ENCODE measurements at regions not wholly inside any gene's neighbourhood (a gene's known extent, or its start where the extent isn't known, plus 50 kb on each side); places are given as distances from the start of the nearest gene placed in this dataset.

DNA sequence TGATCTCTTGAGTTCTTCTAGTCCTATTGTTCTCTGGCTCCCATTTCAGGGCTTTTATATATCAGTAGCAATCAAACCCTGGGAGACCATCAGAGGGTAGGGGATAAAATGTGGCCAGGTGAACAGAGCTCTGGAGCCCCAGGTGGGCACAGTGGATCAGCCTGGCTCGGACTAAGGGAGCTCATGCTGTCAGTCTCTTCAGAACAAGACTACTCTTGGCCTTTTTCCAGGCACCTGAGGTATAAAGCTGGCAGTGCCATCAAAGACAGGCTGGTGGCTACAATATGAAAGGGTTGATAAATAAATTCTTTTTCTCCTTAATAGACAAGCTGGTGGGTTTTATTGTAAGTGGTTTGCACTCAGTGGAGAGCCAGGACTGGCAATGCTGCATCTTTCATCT lies 160.0 kb upstream of the CCL2 start:
- Histone ChIP-seq H3K27ac (no peak overlapping the region), H3K27me3 (no peaks in the 10 kb centered on the region), H3K4me1 (no peaks in the 10 kb centered on the region)

DNA sequence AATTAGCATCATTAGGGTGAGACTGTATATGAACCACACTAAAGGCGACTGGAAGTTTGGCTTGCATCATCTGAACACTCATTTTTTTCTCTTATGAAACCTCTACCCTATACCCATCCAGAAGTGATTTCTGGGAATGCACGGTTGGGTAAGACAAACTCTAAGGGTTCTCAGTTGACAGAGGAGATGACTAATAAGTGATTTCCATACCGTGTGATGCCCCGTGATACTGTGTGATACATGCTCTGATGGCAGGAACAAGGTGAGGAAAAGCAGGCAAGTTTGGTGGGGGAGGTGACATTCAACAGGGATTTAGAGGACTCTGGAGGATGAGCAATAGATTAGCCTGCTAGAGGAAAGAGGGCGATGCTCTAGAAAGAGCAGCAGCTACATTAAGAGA lies 156.4 kb upstream of the CCL2 start:
- Histone ChIP-seq H3K36me3 (no peaks in the 10 kb centered on the region), H3K27me3 (no peaks in the 10 kb centered on the region), H3K4me1 (no peaks in the 10 kb centered on the region), H3K9me3 (no peaks in the 10 kb centered on the region), H3K4me3 (no peak overlapping the region), H3K27ac (no peak overlapping the region)
- no peak for TF ChIP-seq POLR2A (IDR thresholded peaks at IDR 0.05)
- TF ChIP-seq, protein P1, sequence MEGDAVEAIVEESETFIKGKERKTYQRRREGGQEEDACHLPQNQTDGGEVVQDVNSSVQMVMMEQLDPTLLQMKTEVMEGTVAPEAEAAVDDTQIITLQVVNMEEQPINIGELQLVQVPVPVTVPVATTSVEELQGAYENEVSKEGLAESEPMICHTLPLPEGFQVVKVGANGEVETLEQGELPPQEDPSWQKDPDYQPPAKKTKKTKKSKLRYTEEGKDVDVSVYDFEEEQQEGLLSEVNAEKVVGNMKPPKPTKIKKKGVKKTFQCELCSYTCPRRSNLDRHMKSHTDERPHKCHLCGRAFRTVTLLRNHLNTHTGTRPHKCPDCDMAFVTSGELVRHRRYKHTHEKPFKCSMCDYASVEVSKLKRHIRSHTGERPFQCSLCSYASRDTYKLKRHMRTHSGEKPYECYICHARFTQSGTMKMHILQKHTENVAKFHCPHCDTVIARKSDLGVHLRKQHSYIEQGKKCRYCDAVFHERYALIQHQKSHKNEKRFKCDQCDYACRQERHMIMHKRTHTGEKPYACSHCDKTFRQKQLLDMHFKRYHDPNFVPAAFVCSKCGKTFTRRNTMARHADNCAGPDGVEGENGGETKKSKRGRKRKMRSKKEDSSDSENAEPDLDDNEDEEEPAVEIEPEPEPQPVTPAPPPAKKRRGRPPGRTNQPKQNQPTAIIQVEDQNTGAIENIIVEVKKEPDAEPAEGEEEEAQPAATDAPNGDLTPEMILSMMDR (IDR thresholded peaks at IDR 0.05), result no peak
- no peak for DNase-seq

More for the DNA sequence above, 160.0 kb upstream of the CCL2 start:
- no peaks in the 10 kb centered on the region for H3K36me3 ChIP-seq
- DNase-seq, result no peak
- H3K9me3 ChIP-seq, result no peaks in the 10 kb centered on the region
- TF ChIP-seq, protein P1 (IDR thresholded peaks at IDR 0.05), result no peak
- no peak for TF ChIP-seq POLR2A (IDR thresholded peaks at IDR 0.05)
- no peak overlapping the region for H3K4me3 ChIP-seq

DNA sequence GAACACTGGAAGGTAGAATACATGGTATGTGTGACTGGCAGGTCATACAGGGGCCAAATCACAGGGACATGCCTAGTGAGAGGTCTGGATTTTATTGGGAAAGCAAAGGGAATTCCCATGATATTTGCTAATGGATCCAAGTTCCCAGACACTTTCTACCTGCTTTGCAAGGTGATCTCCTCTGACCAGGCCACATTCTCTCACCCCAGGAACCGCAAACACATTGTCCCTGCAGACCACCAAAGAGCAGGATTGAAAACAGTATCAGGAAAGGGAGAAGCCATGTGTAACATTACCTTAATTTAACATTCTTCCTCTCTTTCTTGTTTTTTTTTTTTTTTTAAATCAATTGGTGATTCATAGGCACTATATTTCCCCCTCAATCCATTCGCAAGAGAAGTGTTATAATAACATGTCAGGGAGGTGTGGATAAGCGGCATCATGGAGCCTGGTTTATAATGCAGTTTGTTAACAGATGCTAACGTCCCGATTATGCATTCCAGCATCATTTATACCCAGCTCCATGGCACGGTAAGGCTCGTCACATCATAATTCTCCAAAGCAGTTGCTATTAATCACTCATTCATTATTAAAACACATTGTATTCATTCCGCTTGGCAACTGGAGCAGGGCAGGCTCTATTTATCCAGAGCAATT lies 155.1 kb upstream of the CCL2 start:
- no peaks in the 10 kb centered on the region for H3K4me1 ChIP-seq
- H3K9me3 ChIP-seq, result no peaks in the 10 kb centered on the region
- H3K4me3 ChIP-seq, result no peak overlapping the region
- TF ChIP-seq, protein P1 (IDR thresholded peaks at IDR 0.05), result no peak
- TF ChIP-seq POLR2A (IDR thresholded peaks at IDR 0.05), result no peak
- H3K27me3 ChIP-seq, result no peaks in the 10 kb centered on the region
- H3K27ac ChIP-seq, result no peak overlapping the region
- no peak for DNase-seq
- H3K36me3 ChIP-seq, result no peaks in the 10 kb centered on the region

DNA sequence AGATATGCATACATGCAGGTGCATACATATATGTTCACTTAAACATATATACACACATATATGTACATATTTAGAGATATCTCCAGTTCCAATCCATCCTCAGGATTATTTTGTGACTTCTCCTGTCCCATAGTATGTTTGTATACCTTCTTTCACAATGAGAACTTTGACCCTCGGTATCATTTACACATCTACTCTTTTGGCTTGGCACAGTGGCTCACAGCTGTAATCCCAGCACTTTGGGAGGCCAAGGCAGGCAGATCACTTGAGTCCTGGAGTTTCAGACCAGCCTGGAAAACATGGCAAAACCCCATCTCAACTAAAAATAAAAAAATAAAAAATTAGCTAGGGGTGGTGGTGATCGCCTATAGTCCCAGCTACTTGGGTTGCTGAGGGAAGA lies 148.1 kb upstream of the CCL2 start:
- Histone ChIP-seq H3K27ac (no peak overlapping the region), H3K36me3 (no peaks in the 10 kb centered on the region), H3K4me3 (no peak overlapping the region), H3K9me3 (no peaks in the 10 kb centered on the region), H3K27me3 (no peaks in the 10 kb centered on the region), H3K4me1 (no peaks in the 10 kb centered on the region)
- no peak for TF ChIP-seq POLR2A (IDR thresholded peaks at IDR 0.05)
- TF ChIP-seq, protein P1 (IDR thresholded peaks at IDR 0.05), result no peak
- DNase-seq, result no peak

DNA sequence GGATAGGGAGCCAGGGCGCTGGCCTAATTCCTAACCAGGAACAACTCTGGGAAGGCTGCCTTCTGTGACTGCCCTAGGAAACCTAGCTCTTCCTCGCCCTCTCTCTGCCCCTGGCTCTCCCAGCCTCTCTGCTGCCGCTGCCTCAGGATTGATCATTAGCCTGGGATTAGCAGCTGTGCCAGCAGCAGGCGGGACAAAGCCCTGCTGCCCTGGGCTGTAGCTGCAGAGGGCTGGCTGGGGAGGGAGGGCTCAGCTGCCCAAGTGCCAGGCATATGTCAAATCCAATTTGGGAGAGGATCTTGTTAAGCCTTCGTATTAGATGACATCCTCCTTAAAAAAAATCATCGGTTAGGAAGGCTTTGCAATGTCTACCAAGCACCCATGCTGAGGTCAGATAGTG lies 144.8 kb upstream of the CCL2 start:
- H3K9me3 ChIP-seq, result no peaks in the 10 kb centered on the region
- no peak overlapping the region for H3K4me3 ChIP-seq
- H3K4me1 ChIP-seq, result no peaks in the 10 kb centered on the region
- TF ChIP-seq, protein P1 (IDR thresholded peaks at IDR 0.05), result no peak
- no peak for TF ChIP-seq POLR2A (IDR thresholded peaks at IDR 0.05)
- H3K27me3 ChIP-seq, result no peaks in the 10 kb centered on the region
- H3K36me3 ChIP-seq, result no peaks in the 10 kb centered on the region
- DNase-seq, result no peak
- H3K27ac ChIP-seq, result no peak overlapping the region

DNA sequence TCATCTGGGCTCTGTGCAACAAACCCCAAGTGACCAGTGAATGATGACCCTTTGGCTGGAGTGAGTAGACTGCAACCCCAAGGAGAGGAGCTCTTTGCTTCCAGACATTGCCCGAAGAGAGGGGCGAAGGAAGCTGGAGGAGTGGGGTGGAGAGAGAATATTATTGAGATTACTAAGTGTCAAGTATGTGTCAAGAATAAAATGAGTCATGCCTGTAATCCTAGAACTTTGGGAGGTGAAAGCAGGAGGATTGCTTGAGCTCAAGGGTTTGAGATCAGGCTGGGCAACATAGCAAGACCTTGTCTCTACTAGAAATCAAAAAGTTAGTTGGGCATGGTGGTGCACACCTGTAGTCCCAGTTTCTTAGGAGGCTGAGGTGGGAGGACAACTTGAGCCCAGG lies 142.0 kb upstream of the CCL2 start:
- no peak overlapping the region for H3K4me3 ChIP-seq
- no peak overlapping the region for H3K27ac ChIP-seq
- H3K36me3 ChIP-seq, result no peaks in the 10 kb centered on the region
- TF ChIP-seq POLR2A (IDR thresholded peaks at IDR 0.05), result no peak
- H3K9me3 ChIP-seq, result no peaks in the 10 kb centered on the region
- H3K4me1 ChIP-seq, result no peaks in the 10 kb centered on the region
- H3K27me3 ChIP-seq, result no peaks in the 10 kb centered on the region
- no peak for DNase-seq

Data from Peyer's patch (tissue), 4 donors.